H1 (cell line): ENCODE measurements at regions not wholly inside any gene's neighbourhood (a gene's known extent, or its start where the extent isn't known, plus 50 kb on each side); places are given as distances from the start of the nearest gene placed in this dataset.

Source experiments
- SP1 ChIP-seq: IDR thresholded peaks from 2 replicates; pipeline ENCODE4 v1.6.1; 2011; ENCODE audit warnings: low read depth, low read length
- TCF12 ChIP-seq: IDR thresholded peaks from 2 replicates; pipeline ENCODE4 v1.6.1; 2011; ENCODE audit warnings: low read depth, mild to moderate bottlenecking, low read length

DNA sequence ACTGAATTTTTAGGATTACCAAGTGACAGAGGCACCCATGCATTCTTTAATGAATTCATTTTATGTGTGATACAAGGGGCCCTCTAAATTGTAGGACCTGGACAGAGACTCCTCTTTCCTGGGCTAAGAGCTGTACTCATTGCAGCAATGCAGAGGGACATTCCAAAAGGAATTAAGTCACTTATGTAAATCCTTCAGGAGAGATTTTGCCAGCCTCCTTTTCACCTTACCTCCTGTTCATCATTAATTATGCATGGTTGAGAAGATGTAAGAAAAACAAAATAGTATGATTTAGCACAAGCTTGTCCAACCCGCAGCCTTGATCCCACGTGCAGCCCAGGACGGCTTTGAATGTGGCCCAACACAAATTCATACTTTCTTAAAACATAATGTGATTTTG is 84.5 kb upstream of the TANK start (continued):
- TF ChIP-seq SP1 (no peak), TCF12 (no peak)
